Nephron progenitor cell (in vitro differentiated cells): ENCODE measurements at regions not wholly inside any gene's neighbourhood (a gene's known extent, or its start where the extent isn't known, plus 50 kb on each side); places are given as distances from the start of the nearest gene placed in this dataset.
A peak's percentile ranks its signal among the peaks of the same experiment; 100 is the strongest.

ENCODE experiments used
- DNase-seq: peaks from one replicate; pipeline ENCODE4 v3.0.0; 2021
- H3K27ac Mint-ChIP-seq: 2 replicates; pipeline ENCODE4 v1.8.0; 2021; ENCODE audit warnings: mild to moderate bottlenecking, moderate library complexity, mixed read lengths
- H3K27me3 Mint-ChIP-seq: 2 replicates; pipeline ENCODE4 v1.8.0; 2021; ENCODE audit warnings: mild to moderate bottlenecking, low read depth, mixed read lengths; ENCODE audit not compliant: poor library complexity
- H3K36me3 Mint-ChIP-seq: 2 replicates; pipeline ENCODE4 v1.8.0; 2021; ENCODE audit warnings: low read depth, mixed read lengths
- H3K4me1 Mint-ChIP-seq: 2 replicates; pipeline ENCODE4 v1.8.0; 2021; ENCODE audit warnings: mixed read lengths
- H3K4me3 Mint-ChIP-seq: 2 replicates; pipeline ENCODE4 v1.8.0; 2021; ENCODE audit warnings: mild to moderate bottlenecking, moderate library complexity, mixed read lengths
- H3K9me3 Mint-ChIP-seq: 2 replicates; pipeline ENCODE4 v1.8.0; 2021; ENCODE audit warnings: mild to moderate bottlenecking, moderate library complexity, mixed read lengths
- CTCF ChIP-seq: fragments of 200-600 bp; sonication (generic); IDR thresholded peaks from 2 replicates; pipeline ENCODE4 v1.5.0; 2021; ENCODE audit warnings: antibody characterized with exemption

DNA sequence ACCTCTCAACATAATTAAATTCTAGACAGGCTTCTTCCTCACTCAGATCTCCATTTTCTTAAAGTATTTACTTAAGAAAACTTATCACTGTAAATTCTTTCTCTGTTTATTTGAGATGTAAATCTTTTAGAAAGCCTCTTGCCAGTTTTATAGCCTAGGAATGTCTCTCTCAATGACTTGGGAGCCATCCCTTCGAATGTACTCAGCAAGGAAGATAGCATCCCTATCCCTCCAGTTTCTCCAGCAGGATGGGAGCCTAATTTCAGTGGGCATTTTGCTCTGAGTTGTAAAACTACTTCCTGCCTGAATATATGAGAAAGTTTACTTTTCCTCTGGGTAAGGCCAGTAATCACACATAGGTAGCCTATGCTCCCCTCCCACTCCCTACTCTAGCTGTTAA lies 558.5 kb upstream of the ARRDC3 start:
- H3K27ac Mint-ChIP-seq, result peak overlapping the region; percentile 53
- H3K27me3 Mint-ChIP-seq, result peaks cover 4% of the 10 kb centered on the region
- H3K9me3 Mint-ChIP-seq, result no peaks in the 10 kb centered on the region
- TF ChIP-seq CTCF, result no peak
- no peaks in the 10 kb centered on the region for H3K36me3 Mint-ChIP-seq
- DNase-seq, result no peak
- H3K4me1 Mint-ChIP-seq, result peaks cover 17% of the 10 kb centered on the region
- H3K4me3 Mint-ChIP-seq, result no peak overlapping the region

DNA sequence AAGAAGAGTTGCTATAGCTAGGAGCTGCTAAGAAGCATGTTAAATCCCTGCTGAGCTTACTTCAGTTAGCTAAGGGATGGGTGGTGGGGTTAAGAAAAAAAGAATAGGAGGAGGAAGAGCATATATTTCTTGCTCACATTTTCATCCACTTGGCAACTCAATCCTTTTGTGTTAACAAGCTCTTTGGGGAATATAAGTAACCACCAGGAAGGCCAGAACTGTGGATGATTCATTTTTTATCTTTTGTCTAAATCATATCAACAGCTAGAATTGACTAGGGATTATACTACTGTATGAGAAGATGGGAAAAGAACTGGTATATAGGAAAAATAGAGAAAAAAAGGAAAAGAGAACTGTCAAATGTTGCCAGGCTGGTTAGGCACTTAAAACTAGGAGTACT lies 555.3 kb upstream of the ARRDC3 start:
- Mint-ChIP-seq H3K36me3 (no peaks in the 10 kb centered on the region), H3K27me3 (no peaks in the 10 kb centered on the region), H3K4me1 (peaks cover 17% of the 10 kb centered on the region), H3K9me3 (no peaks in the 10 kb centered on the region), H3K27ac (no peak overlapping the region), H3K4me3 (no peak overlapping the region)
- DNase-seq, result no peak
- TF ChIP-seq CTCF, result no peak

- Mint-ChIP-seq H3K9me3 (no peaks in the 10 kb centered on the region), H3K36me3 (no peaks in the 10 kb centered on the region), H3K4me3 (no peak overlapping the region), H3K4me1 (peaks cover 12% of the 10 kb centered on the region), H3K27ac (no peak overlapping the region), H3K27me3 (no peaks in the 10 kb centered on the region)
- TF ChIP-seq CTCF, result no peak
- DNase-seq, result no peak
Observed at GRCh38 chr5:91937121-91937520, 554.0 kb upstream of the ARRDC3 start.

DNA sequence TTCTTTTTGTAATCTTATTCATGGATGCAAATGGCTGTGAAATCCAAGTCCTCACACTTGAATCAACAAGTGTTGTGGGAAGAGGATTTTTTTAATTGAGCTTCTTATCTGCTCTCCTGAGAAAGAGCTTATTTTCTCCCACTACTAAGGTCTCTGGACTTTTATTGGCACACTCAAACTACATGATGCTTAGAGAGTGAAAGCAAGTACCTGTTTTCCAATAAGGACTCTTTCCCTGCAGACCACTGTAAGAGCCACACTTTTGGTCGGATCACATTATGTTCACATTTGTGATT lies 546.4 kb upstream of the ARRDC3 start:
- TF ChIP-seq CTCF, result no peak
- no peak overlapping the region for H3K4me3 Mint-ChIP-seq
- peaks cover 3% of the 10 kb centered on the region for H3K4me1 Mint-ChIP-seq

DNA sequence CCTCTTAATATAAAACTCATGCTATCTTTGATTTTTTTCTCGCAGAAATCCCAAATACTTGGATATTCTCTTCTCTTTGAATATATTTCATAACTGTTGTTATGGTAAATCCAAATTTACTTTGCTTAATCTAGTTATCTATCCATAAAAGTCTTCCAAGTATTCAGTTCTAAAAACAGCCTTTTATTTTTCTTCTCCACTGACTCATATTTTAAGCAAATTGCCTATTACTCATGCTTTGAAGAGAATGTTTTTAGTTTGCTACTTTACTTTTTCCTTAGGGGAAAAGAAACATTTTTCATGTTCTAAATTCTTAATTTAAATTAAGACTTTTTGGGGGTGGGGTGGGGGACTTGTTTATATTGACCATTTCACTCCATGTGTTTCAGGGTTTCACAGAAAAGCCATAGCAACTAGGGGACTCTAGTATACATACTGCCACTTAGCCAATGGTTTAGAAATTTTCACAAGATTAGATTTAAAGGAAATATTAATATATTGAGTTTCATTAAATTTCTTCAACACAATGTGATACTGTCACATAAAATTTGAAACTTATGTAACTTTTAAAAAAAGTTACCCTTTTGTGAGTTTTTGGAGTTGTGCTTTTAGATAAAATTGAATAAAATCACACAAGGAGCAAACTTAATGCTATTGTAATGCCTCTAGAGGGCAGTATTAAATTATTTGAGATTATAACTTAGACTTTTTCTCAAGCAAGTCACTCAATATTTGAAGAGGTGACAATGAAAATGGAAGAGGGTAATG lies 545.8 kb upstream of the ARRDC3 start:
- H3K9me3 Mint-ChIP-seq, result no peaks in the 10 kb centered on the region
- peaks cover 4% of the 10 kb centered on the region for H3K27me3 Mint-ChIP-seq
- DNase-seq, result no peak
- no peak overlapping the region for H3K27ac Mint-ChIP-seq
- H3K4me3 Mint-ChIP-seq, result no peak overlapping the region
- no peaks in the 10 kb centered on the region for H3K36me3 Mint-ChIP-seq
- H3K4me1 Mint-ChIP-seq, result peaks cover 3% of the 10 kb centered on the region
- TF ChIP-seq CTCF, result peak; percentile 71

More for the DNA sequence above, 546.4 kb upstream of the ARRDC3 start:
- Mint-ChIP-seq H3K36me3 (no peaks in the 10 kb centered on the region), H3K27me3 (peaks cover 4% of the 10 kb centered on the region), H3K9me3 (no peaks in the 10 kb centered on the region), H3K27ac (no peak overlapping the region)
- DNase-seq, result no peak

DNA sequence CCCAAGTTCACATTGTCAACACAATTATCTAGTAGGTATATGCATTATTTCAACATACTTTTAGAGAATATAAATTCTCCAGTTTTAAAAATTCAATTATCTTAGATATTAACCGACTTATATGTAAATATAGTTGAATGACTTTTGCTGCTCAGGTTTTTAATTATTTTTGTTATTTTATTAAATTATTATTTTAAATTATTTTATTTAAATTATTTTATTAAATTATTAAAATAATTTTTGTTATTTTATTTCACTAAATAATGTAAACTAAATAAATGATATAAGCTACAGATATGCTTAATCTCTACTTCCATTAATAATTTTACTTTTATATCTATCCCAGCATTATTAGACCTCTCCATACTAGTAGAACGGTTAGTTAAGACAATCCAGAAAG lies 544.3 kb upstream of the ARRDC3 start:
- no peak overlapping the region for H3K4me3 Mint-ChIP-seq

More for the DNA sequence above, 544.3 kb upstream of the ARRDC3 start:
- Mint-ChIP-seq H3K27ac (no peak overlapping the region), H3K9me3 (no peaks in the 10 kb centered on the region), H3K27me3 (peaks cover 4% of the 10 kb centered on the region), H3K4me1 (peaks cover 3% of the 10 kb centered on the region), H3K36me3 (no peaks in the 10 kb centered on the region)
- no peak for DNase-seq
- TF ChIP-seq CTCF, result no peak
